ENCODE measurements at regions not wholly inside any gene's neighbourhood (a gene's known extent, or its start where the extent isn't known, plus 50 kb on each side); places are given as distances from the start of the nearest gene placed in this dataset.
"Not testable (repeated sequence)": the region's sequence is repeated elsewhere in the genome, so short reads cannot be mapped to it uniquely, and the experiment has no call there.

GRCh38 chr14:43698561-43699284 is 808.4 kb downstream of the FSCB start:
- not testable (repeated sequence) for DNase-seq (ENCODE audit: low read depth, low spot score)

- no peak for DNase-seq (ENCODE audit: low read depth, low spot score)
These were observed 810.1 kb downstream of the FSCB start for GRCh38 chr14:43697003-43697402.

GRCh38 chr14:43692706-43693105 is 814.4 kb downstream of the FSCB start:
- DNase-seq (ENCODE audit: low read depth, low spot score): no peak

GRCh38 chr14:43687921-43688320 is 819.2 kb downstream of the FSCB start:
- no peak for DNase-seq (ENCODE audit: low read depth, low spot score)

- DNase-seq (ENCODE audit: low read depth, low spot score): no peak
These were observed 829.5 kb downstream of the FSCB start for GRCh38 chr14:43677581-43677980.

GRCh38 chr14:43674273-43674672 is 832.8 kb downstream of the FSCB start:
- DNase-seq (ENCODE audit: low read depth, low spot score): no peak

- DNase-seq (ENCODE audit: low read depth, low spot score): no peak
These were observed 835.2 kb downstream of the FSCB start for GRCh38 chr14:43671716-43672485.

- no peak for DNase-seq (ENCODE audit: low read depth, low spot score)
These were observed 837.7 kb downstream of the FSCB start for GRCh38 chr14:43669355-43669754.

- DNase-seq (ENCODE audit: low read depth, low spot score): no peak
These were observed 841.4 kb downstream of the FSCB start for GRCh38 chr14:43665570-43666267.

GRCh38 chr14:43655194-43655593 is 851.9 kb downstream of the FSCB start:
- not testable (repeated sequence) for DNase-seq (ENCODE audit: low read depth, low spot score)

GRCh38 chr14:43651896-43652295 is 855.2 kb downstream of the FSCB start:
- DNase-seq (ENCODE audit: low read depth, low spot score): no peak

GRCh38 chr14:43651185-43651787 is 855.8 kb downstream of the FSCB start:
- DNase-seq (ENCODE audit: low read depth, low spot score): no peak

- DNase-seq (ENCODE audit: low read depth, low spot score): no peak
These were observed 857.6 kb downstream of the FSCB start for GRCh38 chr14:43649508-43649907.

- DNase-seq (ENCODE audit: low read depth, low spot score): no peak
These were observed 859.8 kb downstream of the FSCB start for GRCh38 chr14:43647302-43647701.

- no peak for DNase-seq (ENCODE audit: low read depth, low spot score)
These were observed 866.3 kb downstream of the FSCB start for GRCh38 chr14:43640718-43641267.

GRCh38 chr14:43625294-43625693 is 881.8 kb downstream of the FSCB start:
- DNase-seq (ENCODE audit: low read depth, low spot score): no peak

- DNase-seq (ENCODE audit: low read depth, low spot score): no peak
These were observed 885.8 kb downstream of the FSCB start for GRCh38 chr14:43621282-43621681.

GRCh38 chr14:43595096-43595772 is 911.8 kb downstream of the FSCB start:
- DNase-seq (ENCODE audit: low read depth, low spot score): no peak

GRCh38 chr14:43591776-43592175 is 915.3 kb downstream of the FSCB start:
- DNase-seq (ENCODE audit: low read depth, low spot score): no peak

- no peak for DNase-seq (ENCODE audit: low read depth, low spot score)
These were observed 919.9 kb downstream of the FSCB start for GRCh38 chr14:43587183-43587582.

- no peak for DNase-seq (ENCODE audit: low read depth, low spot score)
These were observed 927.4 kb downstream of the FSCB start for GRCh38 chr14:43579671-43580070.
